ENCODE measurements at regions not wholly inside any gene's neighbourhood (a gene's known extent, or its start where the extent isn't known, plus 50 kb on each side); places are given as distances from the start of the nearest gene placed in this dataset.

DNA sequence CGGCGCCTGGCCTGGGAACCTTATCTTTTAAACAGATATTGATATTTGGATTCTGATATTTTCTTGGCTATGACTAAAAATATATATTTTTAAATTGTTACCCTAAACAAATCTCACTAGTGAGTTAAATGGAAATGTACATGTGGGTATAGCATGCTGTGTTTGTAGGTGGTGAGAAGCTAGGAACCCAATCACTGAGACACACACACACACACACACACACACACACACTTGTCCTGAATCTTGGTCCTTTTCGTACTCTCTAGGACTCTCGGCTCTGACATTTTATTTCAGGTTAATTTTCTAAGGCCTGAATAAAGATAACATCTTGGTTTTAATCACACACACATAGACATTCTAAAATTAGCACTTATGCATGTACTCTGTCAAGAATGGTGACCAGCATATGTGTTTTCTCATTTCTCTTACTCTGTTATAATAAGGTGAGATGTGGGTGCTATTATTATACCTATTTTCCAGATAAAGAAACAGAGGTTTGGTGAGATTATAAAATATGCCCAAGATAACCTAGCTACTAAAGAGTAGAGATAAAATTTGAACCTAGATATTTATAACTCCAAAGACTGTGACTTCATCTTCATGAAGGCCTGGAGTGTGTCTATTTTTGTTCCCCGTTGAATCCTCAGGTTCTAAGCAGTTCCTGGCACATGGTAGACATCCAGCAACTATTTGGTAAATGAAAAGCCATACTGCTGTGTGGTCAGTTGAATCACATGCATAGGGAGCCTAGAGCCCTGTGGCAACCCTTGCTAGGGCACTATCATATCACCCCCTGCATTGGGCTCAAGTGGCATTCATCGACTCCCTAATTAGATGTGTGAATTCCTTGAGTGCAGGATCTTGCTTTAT is 85.0 kb upstream of the RAB3GAP2 start:
- no peak for DNase-seq

DNA sequence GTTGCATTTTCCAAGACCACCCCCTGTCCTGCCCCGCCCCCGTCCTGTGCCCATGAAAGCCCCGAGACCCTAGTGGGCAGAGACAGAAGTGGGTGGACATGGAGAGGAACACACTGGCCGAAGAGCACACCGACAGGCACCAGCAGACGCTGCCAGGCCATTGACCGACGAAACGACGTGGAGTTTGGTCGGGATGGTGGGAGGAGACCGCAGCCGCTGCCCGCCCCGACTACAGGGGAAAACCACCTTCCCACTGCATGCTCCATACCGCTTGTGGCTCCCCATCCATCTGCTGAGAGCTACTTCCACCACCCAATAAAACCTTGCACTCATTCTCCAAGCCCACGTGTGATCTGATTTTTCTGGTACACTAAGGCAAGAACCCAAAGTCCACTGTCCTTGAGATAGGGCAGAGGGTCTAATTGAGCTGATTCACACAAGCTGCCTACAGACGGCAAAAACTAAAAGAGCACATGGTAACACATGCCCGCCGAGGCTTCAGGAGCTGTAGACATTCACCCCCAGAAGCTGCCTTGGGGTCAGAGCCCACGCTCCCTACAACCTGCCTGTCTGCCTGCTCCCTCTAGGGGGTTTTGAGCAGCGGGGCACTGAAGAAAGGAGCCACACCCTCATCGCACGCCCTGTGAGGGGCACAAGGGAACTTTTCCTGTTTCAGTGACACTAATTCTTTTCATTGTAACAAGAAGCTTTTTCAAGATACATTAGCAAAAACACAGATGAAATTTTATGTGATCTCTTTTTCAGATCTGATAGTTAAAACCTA is 81.2 kb upstream of the RAB3GAP2 start:
- no peak for DNase-seq

- DNase-seq: no peak
Observed at GRCh38 chr1:220348211-220348610, 76.0 kb upstream of the RAB3GAP2 start.

GRCh38 chr1:220347654-220348175 is 75.5 kb upstream of the RAB3GAP2 start:
- no peak for DNase-seq

- no peak for DNase-seq
Observed at GRCh38 chr1:220344745-220345144, 72.5 kb upstream of the RAB3GAP2 start.

DNA sequence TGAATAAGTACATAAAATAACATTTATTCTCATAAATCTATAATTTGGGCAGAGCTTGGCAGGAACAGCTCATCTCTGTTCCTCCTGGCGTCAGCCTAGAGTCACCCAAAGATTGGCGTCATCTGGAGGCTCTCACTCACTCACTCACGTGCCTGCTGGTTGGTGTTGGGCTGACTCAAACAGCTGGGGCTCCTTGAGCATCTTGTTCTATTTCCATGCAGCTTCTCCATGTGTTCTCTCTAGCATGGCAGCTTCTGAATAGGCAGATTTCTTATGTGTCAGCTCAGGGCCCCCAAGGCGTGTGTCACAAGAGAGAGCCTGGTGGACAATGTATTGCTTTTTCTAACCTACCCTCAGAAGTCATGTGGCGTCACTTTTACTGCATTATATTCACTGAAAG is 70.6 kb upstream of the RAB3GAP2 start:
- DNase-seq: no peak

DNA sequence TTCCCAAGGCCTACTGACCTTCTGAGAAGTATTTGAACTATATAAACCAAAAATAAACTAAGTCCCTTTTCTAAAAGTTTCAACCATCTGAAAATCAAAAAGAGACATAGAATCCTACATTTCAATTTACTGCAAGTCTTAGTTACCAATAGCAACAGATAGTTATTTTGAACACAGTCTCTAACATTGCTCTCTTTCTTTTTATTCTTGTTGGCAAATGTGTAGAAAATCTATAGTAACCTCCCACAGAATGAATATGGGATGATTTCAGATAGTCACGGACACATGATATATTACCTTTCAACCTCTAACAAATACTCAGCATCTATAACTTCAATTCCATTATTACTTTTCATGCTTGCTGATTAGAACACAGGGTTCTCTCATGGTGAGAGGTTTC is 68.9 kb upstream of the RAB3GAP2 start:
- no peak for DNase-seq

- DNase-seq: no peak
Observed at GRCh38 chr1:220339581-220339980, 67.3 kb upstream of the RAB3GAP2 start.

DNA sequence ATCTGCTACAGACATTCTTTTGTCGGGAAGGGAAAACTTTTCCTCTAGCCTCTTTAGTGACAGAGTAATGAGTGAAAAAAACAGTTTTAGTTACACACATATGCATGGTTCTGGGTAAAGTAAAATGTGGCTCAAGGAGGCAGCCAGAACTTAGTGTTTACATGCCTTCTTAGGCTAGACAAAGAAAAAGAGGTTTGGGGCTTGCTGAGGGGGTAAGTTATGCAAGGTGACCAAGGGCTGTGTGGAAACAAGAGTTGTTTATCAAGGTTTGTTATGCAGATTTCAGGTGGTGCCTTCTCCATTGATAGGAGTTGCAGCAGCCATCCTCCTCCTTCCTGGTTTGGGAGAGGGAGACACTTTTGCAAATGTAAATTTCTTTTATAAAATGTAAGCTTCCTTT is 66.5 kb upstream of the RAB3GAP2 start:
- no peak for DNase-seq

DNA sequence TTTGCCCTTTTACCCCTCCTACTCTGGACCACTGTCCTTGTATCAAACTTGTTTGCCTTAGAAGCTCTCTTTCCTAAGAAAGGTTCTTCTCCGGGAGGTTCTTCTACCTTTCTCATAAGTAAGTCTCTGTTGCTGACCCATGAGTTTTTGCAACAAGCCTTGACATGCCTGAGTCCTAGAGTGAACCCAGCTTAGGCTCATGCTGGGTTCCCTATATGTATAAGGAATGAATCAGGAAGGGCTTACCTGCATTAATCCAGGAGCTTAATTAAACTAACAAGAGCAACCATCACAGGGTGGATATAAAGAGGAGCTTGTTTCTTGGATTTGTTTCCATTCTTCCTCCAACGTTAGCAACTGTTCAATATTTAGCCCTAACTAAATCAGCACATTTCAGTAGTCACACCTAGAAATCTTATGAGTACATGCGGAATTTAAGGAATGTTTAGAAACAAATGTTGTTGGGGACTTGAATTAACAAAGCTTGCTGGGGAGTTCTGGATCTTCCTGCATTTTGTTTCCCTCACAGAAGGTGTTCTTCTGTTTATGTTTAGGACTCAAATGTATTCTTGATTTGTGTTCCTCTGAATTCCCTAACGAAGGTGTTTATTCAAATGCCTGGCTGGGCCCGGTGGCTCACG is 64.3 kb upstream of the RAB3GAP2 start:
- no peak for DNase-seq

DNA sequence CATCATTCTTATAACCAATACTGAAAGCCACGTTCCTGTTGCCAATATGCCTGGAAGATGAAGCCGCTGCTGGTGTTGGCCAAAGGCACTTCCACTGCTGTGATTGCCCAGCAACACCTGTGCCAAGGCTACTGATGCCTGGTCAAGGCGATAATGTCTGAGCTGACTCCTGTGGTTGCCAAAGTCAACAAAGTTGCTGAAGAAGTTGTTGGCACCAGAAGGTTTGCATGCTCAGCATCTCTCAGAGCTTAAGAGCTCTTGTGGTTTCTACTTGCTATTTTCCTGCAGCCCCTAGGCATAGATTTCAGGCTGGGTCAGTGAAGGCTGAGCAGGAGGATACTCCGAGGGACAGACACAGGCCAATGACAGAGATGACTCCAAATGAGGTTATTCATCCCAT is 63.4 kb upstream of the RAB3GAP2 start:
- DNase-seq: no peak

DNA sequence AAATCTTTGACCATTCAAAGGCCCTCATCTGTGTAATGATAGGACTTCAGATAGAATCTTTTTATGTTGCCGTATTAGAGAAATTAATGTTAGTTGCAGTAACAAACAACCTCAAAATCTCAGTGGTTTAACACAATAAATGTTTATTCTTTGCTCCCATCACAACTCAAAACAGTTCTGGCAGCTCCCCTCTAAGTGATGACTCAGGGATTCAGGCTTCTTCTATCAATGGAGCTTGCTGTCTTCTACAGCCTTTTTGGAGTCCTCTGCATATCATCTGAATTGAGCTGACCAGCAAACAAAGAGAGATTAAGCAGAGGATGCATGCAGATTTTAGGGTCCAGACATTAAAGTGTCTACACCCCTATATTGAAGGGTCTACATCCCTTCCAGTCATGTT is 59.1 kb upstream of the RAB3GAP2 start:
- no peak for DNase-seq

DNA sequence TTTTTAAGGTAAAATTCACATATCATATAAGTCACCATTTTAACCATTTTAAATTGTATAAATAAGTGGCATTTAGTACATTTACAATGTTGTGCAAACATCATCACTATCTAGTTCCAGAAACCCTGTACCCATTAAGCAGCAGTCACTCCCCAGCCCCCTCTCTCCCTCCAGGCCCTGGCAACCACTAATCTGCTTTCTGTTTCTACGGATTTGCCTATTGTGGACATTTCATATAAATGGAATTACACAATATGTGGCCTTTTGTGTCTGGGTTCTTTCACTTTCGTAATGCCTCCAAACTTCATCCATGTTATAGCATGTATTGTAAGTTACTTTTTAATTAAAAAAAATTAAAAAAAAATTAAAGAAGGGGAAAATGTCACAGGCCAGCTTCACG is 58.0 kb upstream of the RAB3GAP2 start:
- DNase-seq: no peak

GRCh38 chr1:220327106-220327505 is 54.9 kb upstream of the RAB3GAP2 start:
- DNase-seq: no peak

DNA sequence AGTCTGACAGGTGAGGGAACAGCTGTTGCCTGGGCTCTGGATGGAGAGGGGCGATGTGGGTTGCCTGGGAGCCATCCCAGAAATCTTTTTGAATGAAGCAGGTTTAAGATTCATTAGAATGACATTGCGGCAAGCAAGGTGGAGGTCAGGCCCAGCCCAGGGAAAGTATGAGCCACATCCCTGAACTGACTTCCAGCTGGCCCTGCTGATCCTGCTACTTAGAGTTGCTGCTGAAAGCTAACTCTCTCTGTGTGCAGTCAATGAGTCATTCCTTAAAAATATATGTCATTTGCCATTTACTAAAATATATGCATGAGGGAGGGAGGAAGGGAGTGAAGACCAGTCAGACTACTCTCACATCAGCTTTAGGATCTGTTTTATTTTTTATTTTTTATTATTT is 54.3 kb upstream of the RAB3GAP2 start:
- DNase-seq: no peak

DNA sequence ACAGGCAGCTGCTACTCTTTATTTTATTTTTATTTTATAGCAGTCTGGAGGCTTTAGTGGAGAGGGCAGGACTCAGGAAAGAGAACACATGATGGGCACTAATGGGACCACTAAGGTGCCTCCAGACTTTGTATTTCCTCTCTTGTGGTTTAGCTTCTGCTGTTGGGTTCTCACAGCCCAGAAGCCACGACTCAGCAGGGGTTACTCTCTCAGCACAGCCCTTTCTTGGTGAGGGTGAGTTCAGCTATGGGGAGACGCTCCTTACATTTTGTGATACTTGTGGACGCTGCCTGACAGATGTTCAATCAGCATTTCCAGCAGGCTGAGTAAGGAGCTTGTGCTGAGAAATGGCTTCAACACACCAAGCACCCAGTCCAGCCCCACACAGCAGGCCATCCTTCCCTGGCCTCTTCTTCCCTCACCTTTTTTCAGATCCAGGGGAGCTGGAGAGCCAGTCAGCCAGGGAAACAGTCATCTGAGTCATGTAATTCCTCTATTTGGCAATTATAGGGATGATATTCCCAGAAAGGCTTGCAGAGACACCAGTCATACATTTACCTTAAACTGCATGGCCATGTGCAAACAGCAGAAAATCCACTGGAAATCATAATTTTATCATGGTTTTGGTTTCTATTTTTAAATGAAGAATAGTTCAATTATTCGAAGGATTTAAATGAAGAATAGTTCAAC is 53.2 kb upstream of the RAB3GAP2 start:
- no peak for DNase-seq

GRCh38 chr1:220323717-220324116 is 51.5 kb upstream of the RAB3GAP2 start:
- DNase-seq: no peak

DNA sequence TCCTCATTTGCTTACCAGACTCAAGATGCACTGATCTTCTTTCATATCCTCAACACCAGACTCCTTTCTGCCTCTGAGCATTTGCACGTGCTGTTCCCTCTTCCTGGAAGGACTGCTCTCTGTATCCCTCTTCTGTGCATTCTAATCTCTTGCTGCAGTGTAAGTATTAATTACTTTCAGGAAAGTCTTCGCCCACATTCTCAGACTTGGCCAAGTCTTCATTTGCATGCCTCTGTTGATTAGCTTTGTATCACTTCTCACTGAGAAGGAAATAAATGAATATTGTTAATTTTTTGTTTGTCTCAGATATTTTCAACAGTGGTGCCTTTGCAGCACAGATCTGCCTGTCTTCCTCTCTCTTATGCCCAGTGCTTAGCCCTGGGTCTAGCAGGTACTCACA is 50.3 kb upstream of the RAB3GAP2 start:
- DNase-seq: no peak
